H9 (cell line): ENCODE measurements at regions not wholly inside any gene's neighbourhood (a gene's known extent, or its start where the extent isn't known, plus 50 kb on each side); places are given as distances from the start of the nearest gene placed in this dataset.

Experiments
- DNase-seq: peaks from one replicate; pipeline ENCODE4 v3.0.0-alpha.2; 2017
- H2AFZ ChIP-seq: one replicate; pipeline ENCODE4 v1.6.1; 2013; ENCODE audit warnings: mild to moderate bottlenecking, low read length, control low read depth, moderate library complexity
- H2AK5ac ChIP-seq: 2 replicates; pipeline ENCODE4 v1.6.1; 2013; ENCODE audit warnings: low read length, control low read depth, mixed read lengths; ENCODE audit not compliant: insufficient read length
- H2BK120ac ChIP-seq: one replicate; pipeline ENCODE4 v1.6.1; 2013; ENCODE audit warnings: low read depth, mild to moderate bottlenecking, low read length, control low read depth, inconsistent platforms; ENCODE audit not compliant: poor library complexity, severe bottlenecking
- H2BK12ac ChIP-seq: 2 replicates; pipeline ENCODE4 v1.6.1; 2013; ENCODE audit warnings: low read length, control low read depth, mixed read lengths, low read depth; ENCODE audit not compliant: insufficient read length
- H2BK15ac ChIP-seq: 2 replicates; pipeline ENCODE4 v1.6.1; 2013; ENCODE audit warnings: low read depth, low read length, control low read depth
- H2BK20ac ChIP-seq: one replicate; pipeline ENCODE4 v1.6.1; 2013; ENCODE audit warnings: low read depth, mild to moderate bottlenecking, low read length, control low read depth, inconsistent platforms; ENCODE audit not compliant: poor library complexity, severe bottlenecking
- H2BK5ac ChIP-seq: 2 replicates; pipeline ENCODE4 v1.6.1; 2013; ENCODE audit warnings: low read length, control low read depth, mixed read lengths; ENCODE audit not compliant: insufficient read length
- H3K14ac ChIP-seq: 2 replicates; pipeline ENCODE4 v1.6.1; 2013; ENCODE audit warnings: low read length, control low read depth; ENCODE audit not compliant: insufficient read depth
- H3K18ac ChIP-seq: 2 replicates; pipeline ENCODE4 v1.6.1; 2013; ENCODE audit warnings: low read depth, mild to moderate bottlenecking, mixed read lengths, low read length, control low read depth; ENCODE audit not compliant: insufficient read length
- H3K23ac ChIP-seq: 2 replicates; pipeline ENCODE4 v1.6.1; 2013; ENCODE audit warnings: low read length, control low read depth, mixed read lengths, low read depth; ENCODE audit not compliant: insufficient read length
- H3K23me2 ChIP-seq: 2 replicates; pipeline ENCODE4 v1.6.1; 2013; ENCODE audit warnings: low read depth, mild to moderate bottlenecking, mixed read lengths, low read length, control low read depth; ENCODE audit not compliant: insufficient read length, poor library complexity, severe bottlenecking
- H3K27ac ChIP-seq: 2 replicates; pipeline ENCODE4 v1.5.1; 2013; ENCODE audit warnings: low read length, control low read depth, mixed read lengths, low read depth; ENCODE audit not compliant: insufficient read length
- H3K27me3 ChIP-seq: 2 replicates; pipeline ENCODE4 v1.6.1; 2013; ENCODE audit warnings: low read length, control low read depth, inconsistent platforms; ENCODE audit not compliant: insufficient read depth
- H3K4ac ChIP-seq: 2 replicates; pipeline ENCODE4 v1.6.1; 2013; ENCODE audit warnings: low read depth, mild to moderate bottlenecking, control low read depth, inconsistent platforms, low read length, moderate library complexity
- H3K4me1 ChIP-seq: 2 replicates; pipeline ENCODE4 v1.6.1; 2013; ENCODE audit warnings: low read length, control low read depth, inconsistent platforms; ENCODE audit not compliant: insufficient read depth
- H3K4me2 ChIP-seq: 2 replicates; pipeline ENCODE4 v1.6.1; 2013; ENCODE audit warnings: low read length, control low read depth, mixed read lengths; ENCODE audit not compliant: insufficient read length, insufficient read depth
- H3K56ac ChIP-seq: 2 replicates; pipeline ENCODE4 v1.6.1; 2013; ENCODE audit warnings: low read depth, mild to moderate bottlenecking, mixed read lengths, low read length, control low read depth; ENCODE audit not compliant: insufficient read length
- H3K79me1 ChIP-seq: 2 replicates; pipeline ENCODE4 v1.6.1; 2013; ENCODE audit warnings: low read depth, mild to moderate bottlenecking, moderate library complexity, low read length, control low read depth, inconsistent platforms; ENCODE audit not compliant: insufficient read depth, poor library complexity, severe bottlenecking
- H3K79me2 ChIP-seq: 2 replicates; pipeline ENCODE4 v1.6.1; 2013; ENCODE audit warnings: low read length, control low read depth, inconsistent platforms; ENCODE audit not compliant: insufficient read depth
- H3K9ac ChIP-seq: 2 replicates; pipeline ENCODE4 v1.6.1; 2013; ENCODE audit warnings: low read length, control low read depth, mixed read lengths; ENCODE audit not compliant: insufficient read length; ENCODE audit errors: extremely low read depth
- H3K9me3 ChIP-seq: one replicate; pipeline ENCODE4 v1.6.1; 2013; ENCODE audit warnings: low read depth, low read length, inconsistent platforms; ENCODE audit not compliant: control insufficient read depth
- H3T11ph ChIP-seq: one replicate; pipeline ENCODE4 v1.6.1; 2013; ENCODE audit warnings: mild to moderate bottlenecking, low read length, control low read depth, inconsistent platforms
- H4K20me1 ChIP-seq: one replicate; pipeline ENCODE4 v1.6.1; 2013; ENCODE audit not compliant: control insufficient read depth, insufficient read length, insufficient read depth
- H4K5ac ChIP-seq: 2 replicates; pipeline ENCODE4 v1.6.1; 2013; ENCODE audit warnings: low read depth, mild to moderate bottlenecking, mixed read lengths, low read length, control low read depth; ENCODE audit not compliant: insufficient read length
- H4K8ac ChIP-seq: replicated peaks from 2 replicates; pipeline ENCODE4 v1.6.1; 2013; ENCODE audit warnings: low read length, control low read depth, mixed read lengths, low read depth; ENCODE audit not compliant: insufficient read length
- H4K91ac ChIP-seq: 2 replicates; pipeline ENCODE4 v1.6.1; 2013; ENCODE audit warnings: low read depth, mild to moderate bottlenecking, moderate library complexity, mixed read lengths, low read length, control low read depth; ENCODE audit not compliant: insufficient read length
- H3K27ac Mint-ChIP-seq, 3 experiments: 2 replicates in 2 of 3; 3 replicates in 1 of 3; pipeline ENCODE4 v1.8.0; 2020 to 2021; ENCODE audit warnings: mixed read lengths in 3 of 3, mild to moderate bottlenecking in 1 of 3, moderate library complexity in 1 of 3
- H3K27me3 Mint-ChIP-seq: 2 replicates; pipeline ENCODE4 v1.8.0; 2021; ENCODE audit warnings: low read depth, mild to moderate bottlenecking, moderate library complexity, mixed read lengths
- H3K36me3 Mint-ChIP-seq, 3 experiments: 2 replicates in 2 of 3; 3 replicates in 1 of 3; pipeline ENCODE4 v1.8.0; 2020 to 2021; ENCODE audit warnings: low read depth in 3 of 3, mixed read lengths in 3 of 3; ENCODE audit not compliant: insufficient read depth in 1 of 3
- H3K4me1 Mint-ChIP-seq, 2 experiments: 2 replicates each; pipeline ENCODE4 v1.8.0; 2020; ENCODE audit warnings: mixed read lengths in 2 of 2
- H3K4me3 Mint-ChIP-seq, 2 experiments: 2 replicates in 1 of 2; 3 replicates in 1 of 2; pipeline ENCODE4 v1.8.0; 2020 to 2021; ENCODE audit warnings: mild to moderate bottlenecking in 2 of 2, mixed read lengths in 2 of 2, moderate library complexity in 1 of 2
- H3K9me3 Mint-ChIP-seq, 2 experiments: 2 replicates in 1 of 2; 3 replicates in 1 of 2; pipeline ENCODE4 v1.8.0; 2020; ENCODE audit warnings: mild to moderate bottlenecking in 2 of 2, mixed read lengths in 2 of 2, moderate library complexity in 1 of 2
- WGBS: extraction: QIAGEN DNeasy Blood & Tissue Kit; methylation state at CpG from one replicate; pipeline ENCODE4 v1.1.7; 2013; ENCODE audit warnings: missing lambda C conversion rate, low lambda C conversion rate, mixed read lengths; ENCODE audit not compliant: insufficient read length; ENCODE audit errors: extremely low coverage; 5-methylcytosine and 5-hydroxymethylcytosine counted together
- TF ChIP-seq, protein P1 (sequence below): fragments of 200-600 bp; sonication (generic); conservative IDR thresholded peaks from 3 replicates; pipeline ENCODE4 v1.8.0; 2021; ENCODE audit warnings: antibody characterized with exemption, mild to moderate bottlenecking

DNA sequence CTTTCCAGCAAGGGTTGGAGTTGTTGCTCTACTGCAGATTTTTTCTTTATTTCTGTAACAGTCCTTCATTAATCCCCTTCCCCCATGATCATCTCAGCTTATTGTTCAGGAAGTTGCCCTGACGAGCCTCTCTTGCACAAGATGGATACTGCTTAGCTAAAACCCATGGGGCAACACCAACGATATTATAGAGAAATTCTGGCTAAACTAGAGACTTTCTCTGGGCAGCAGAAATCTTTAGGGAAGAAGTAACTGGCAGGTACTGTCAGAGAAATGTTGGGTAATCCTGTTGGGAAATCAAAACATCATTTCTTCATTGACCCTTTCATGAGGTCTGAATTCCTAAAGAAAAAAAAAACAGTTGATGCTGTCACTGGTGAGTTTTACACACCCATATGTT is 921.3 kb downstream of the NLGN4X start:
- Histone ChIP-seq H2BK12ac (no peak overlapping the region), H3K18ac (no peak overlapping the region), H3K9ac (no peak overlapping the region), H3K27ac (no peak overlapping the region), H3K9me3 (no peaks in the 10 kb centered on the region), H2BK15ac (no peak overlapping the region), H2BK5ac (no peak overlapping the region), H3K14ac (no peak overlapping the region), H3K4ac (no peak overlapping the region), H2BK120ac (no peak overlapping the region), H3T11ph (no peak overlapping the region), H3K79me2 (no peaks in the 10 kb centered on the region), H3K27me3 (no peaks in the 10 kb centered on the region), H3K4me1 (no peaks in the 10 kb centered on the region), H3K23ac (no peak overlapping the region), H4K5ac (no peak overlapping the region), H2BK20ac (no peak overlapping the region), H3K23me2 (no peaks in the 10 kb centered on the region), H3K4me2 (no peak overlapping the region), H3K79me1 (no peaks in the 10 kb centered on the region), H3K56ac (no peak overlapping the region), H4K20me1 (no peaks in the 10 kb centered on the region), H4K91ac (no peak overlapping the region), H2AFZ (no peak overlapping the region), H2AK5ac (no peak overlapping the region), H4K8ac (no peak overlapping the region)
- Mint-ChIP-seq H3K36me3 (no peaks in the 10 kb centered on the region), H3K27ac (no peak overlapping the region), H3K4me1 (no peaks in the 10 kb centered on the region), H3K4me3 (no peak overlapping the region), H3K27me3 (no peaks in the 10 kb centered on the region), H3K9me3 (no peaks in the 10 kb centered on the region)
- TF ChIP-seq, protein P1, sequence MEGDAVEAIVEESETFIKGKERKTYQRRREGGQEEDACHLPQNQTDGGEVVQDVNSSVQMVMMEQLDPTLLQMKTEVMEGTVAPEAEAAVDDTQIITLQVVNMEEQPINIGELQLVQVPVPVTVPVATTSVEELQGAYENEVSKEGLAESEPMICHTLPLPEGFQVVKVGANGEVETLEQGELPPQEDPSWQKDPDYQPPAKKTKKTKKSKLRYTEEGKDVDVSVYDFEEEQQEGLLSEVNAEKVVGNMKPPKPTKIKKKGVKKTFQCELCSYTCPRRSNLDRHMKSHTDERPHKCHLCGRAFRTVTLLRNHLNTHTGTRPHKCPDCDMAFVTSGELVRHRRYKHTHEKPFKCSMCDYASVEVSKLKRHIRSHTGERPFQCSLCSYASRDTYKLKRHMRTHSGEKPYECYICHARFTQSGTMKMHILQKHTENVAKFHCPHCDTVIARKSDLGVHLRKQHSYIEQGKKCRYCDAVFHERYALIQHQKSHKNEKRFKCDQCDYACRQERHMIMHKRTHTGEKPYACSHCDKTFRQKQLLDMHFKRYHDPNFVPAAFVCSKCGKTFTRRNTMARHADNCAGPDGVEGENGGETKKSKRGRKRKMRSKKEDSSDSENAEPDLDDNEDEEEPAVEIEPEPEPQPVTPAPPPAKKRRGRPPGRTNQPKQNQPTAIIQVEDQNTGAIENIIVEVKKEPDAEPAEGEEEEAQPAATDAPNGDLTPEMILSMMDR, result no peak
- no peak for DNase-seq
- WGBS, result no CpG with 5 or more reads among the region's 2 CpGs
